ENCODE measurements at regions not wholly inside any gene's neighbourhood (a gene's known extent, or its start where the extent isn't known, plus 50 kb on each side); places are given as distances from the start of the nearest gene placed in this dataset.

- TF ChIP-seq CTCF (IDR thresholded peaks at IDR 0.05) = no peak
- no peak for TF ChIP-seq POLR2A (IDR thresholded peaks at IDR 0.05)
- no peaks in the 10 kb centered on the region for H3K9me3 ChIP-seq
- no peaks in the 10 kb centered on the region for H3K36me3 ChIP-seq (ENCODE audit: low read depth, missing control alignments)
- H3K27ac ChIP-seq = no peak overlapping the region
- intact Hi-C loops (cut with DNase I; ENCODE audit: low total_unique reads) = no loop called here
- no peak for DNase-seq
- no peak overlapping the region for H3K4me3 ChIP-seq
- H3K27me3 ChIP-seq = no peaks in the 10 kb centered on the region
- 96% methylated on average over 3 of the region's 3 CpGs; no CpG with 5 or more reads in 1 of the 2 donors for WGBS, 2 donors
- H3K4me1 ChIP-seq = no peaks in the 10 kb centered on the region
These were observed 345.2 kb upstream of the CCDC196 start for GRCh38 chr14:66140963-66141362.

GRCh38 chr14:66141733-66142132 lies 344.4 kb upstream of the CCDC196 start:
- Histone ChIP-seq H3K27ac (no peak overlapping the region), H3K9me3 (no peaks in the 10 kb centered on the region), H3K27me3 (no peaks in the 10 kb centered on the region), H3K4me3 (no peak overlapping the region), H3K36me3 (ENCODE audit: low read depth, missing control alignments) (no peaks in the 10 kb centered on the region), H3K4me1 (no peaks in the 10 kb centered on the region)
- TF ChIP-seq CTCF (IDR thresholded peaks at IDR 0.05) (no peak), POLR2A (IDR thresholded peaks at IDR 0.05) (no peak)
- WGBS, 2 donors = 86% methylated on average over 2 of the region's 2 CpGs; no CpG with 5 or more reads in 1 of the 2 donors
- no peak for DNase-seq
- intact Hi-C loops (cut with DNase I; ENCODE audit: low total_unique reads) = no loop called here

- H3K27me3 ChIP-seq = no peaks in the 10 kb centered on the region
- 84 to 87% methylated on average over 2 to 6 of the region's 6 CpGs for WGBS, 2 donors
- intact Hi-C loops (cut with DNase I; ENCODE audit: low total_unique reads) = no loop called here
- no peak overlapping the region for H3K4me3 ChIP-seq
- no peak for DNase-seq
- H3K4me1 ChIP-seq = no peaks in the 10 kb centered on the region
- H3K36me3 ChIP-seq (ENCODE audit: low read depth, missing control alignments) = no peaks in the 10 kb centered on the region
- TF ChIP-seq CTCF (IDR thresholded peaks at IDR 0.05) (no peak), POLR2A (IDR thresholded peaks at IDR 0.05) (no peak)
- no peak overlapping the region for H3K27ac ChIP-seq
- H3K9me3 ChIP-seq = no peaks in the 10 kb centered on the region
These were observed 342.6 kb upstream of the CCDC196 start for GRCh38 chr14:66143387-66144112.

GRCh38 chr14:66152302-66152701 lies 333.9 kb upstream of the CCDC196 start:
- Histone ChIP-seq H3K4me1 (no peaks in the 10 kb centered on the region), H3K4me3 (no peak overlapping the region), H3K27ac (no peak overlapping the region), H3K9me3 (no peaks in the 10 kb centered on the region), H3K36me3 (ENCODE audit: low read depth, missing control alignments) (no peaks in the 10 kb centered on the region), H3K27me3 (no peaks in the 10 kb centered on the region)
- no peak for TF ChIP-seq POLR2A (IDR thresholded peaks at IDR 0.05)
- no peak for TF ChIP-seq CTCF (IDR thresholded peaks at IDR 0.05)
- no peak for DNase-seq
- intact Hi-C loops (cut with DNase I; ENCODE audit: low total_unique reads) = no loop called here

GRCh38 chr14:66152747-66153146 lies 333.4 kb upstream of the CCDC196 start:
- no peaks in the 10 kb centered on the region for H3K27me3 ChIP-seq
- no peaks in the 10 kb centered on the region for H3K9me3 ChIP-seq
- intact Hi-C loops (cut with DNase I; ENCODE audit: low total_unique reads) = no loop called here
- H3K4me1 ChIP-seq = no peaks in the 10 kb centered on the region
- 56 to 60% methylated on average over 5 of the region's 5 CpGs for WGBS, 2 donors
- no peaks in the 10 kb centered on the region for H3K36me3 ChIP-seq (ENCODE audit: low read depth, missing control alignments)
- no peak for TF ChIP-seq CTCF (IDR thresholded peaks at IDR 0.05)
- TF ChIP-seq POLR2A (IDR thresholded peaks at IDR 0.05) = no peak
- H3K27ac ChIP-seq = no peak overlapping the region
- no peak for DNase-seq
- no peak overlapping the region for H3K4me3 ChIP-seq
